Loucy (cell line): ENCODE measurements at regions not wholly inside any gene's neighbourhood (a gene's known extent, or its start where the extent isn't known, plus 50 kb on each side); places are given as distances from the start of the nearest gene placed in this dataset.

Experiments
- CTCF ChIP-seq: fragments of 200-600 bp; sonication (generic); conservative IDR thresholded peaks from 2 replicates; pipeline ENCODE4 v1.5.1; 2014; ENCODE audit warnings: mild to moderate bottlenecking, antibody characterized with exemption, low read length
- EZH2phosphoT487 ChIP-seq: fragments of 200-600 bp; IDR thresholded peaks from 2 replicates; pipeline ENCODE4 v1.6.1; 2018; ENCODE audit warnings: antibody characterized with exemption, mild to moderate bottlenecking, moderate library complexity, borderline replicate concordance

- TF ChIP-seq CTCF, result no peak
- TF ChIP-seq EZH2phosphoT487, result no peak
Measured at GRCh38 chr6:141890661-141891060, 242.1 kb upstream of the GJE1 start.
